Activated CD8-positive, alpha-beta memory T cell treated with anti-CD3 and anti-CD28 coated beads, Interleukin-2, amount 50 U/mL, for 1 hour (primary cell): ENCODE measurements at regions not wholly inside any gene's neighbourhood (a gene's known extent, or its start where the extent isn't known, plus 50 kb on each side); places are given as distances from the start of the nearest gene placed in this dataset.

Experiments
- DNase-seq: peaks from one replicate; pipeline ENCODE4 v3.0.0-alpha.2; 2020; ENCODE audit errors: extremely low read depth

GRCh38 chr12:125360540-125360939, 295.3 kb downstream of the AACS start:
- no peak for DNase-seq

- no peak for DNase-seq
Measured at GRCh38 chr12:125371033-125371432, 305.8 kb downstream of the AACS start.

GRCh38 chr12:125372085-125372484, 306.9 kb downstream of the AACS start:
- no peak for DNase-seq

DNA sequence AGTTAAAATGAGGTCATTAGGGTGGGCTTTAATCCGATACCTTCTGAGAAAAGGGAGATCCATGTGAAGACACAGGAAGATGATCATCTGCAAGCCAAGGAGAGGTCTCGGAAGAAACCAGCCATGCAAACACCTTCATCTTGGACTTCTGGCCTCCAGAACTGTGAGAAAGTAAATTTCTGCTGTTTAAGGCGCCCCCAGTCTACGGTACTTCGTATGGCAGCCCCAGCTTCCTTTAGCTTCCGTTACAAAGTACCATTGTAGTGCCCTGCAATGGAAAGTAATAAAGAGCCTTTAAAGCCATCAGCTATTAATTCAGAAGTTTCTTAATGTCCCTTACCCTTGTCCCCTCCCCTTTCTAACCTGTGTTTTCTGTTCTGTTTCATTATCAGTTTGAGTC, 308.1 kb downstream of the AACS start:
- DNase-seq: no peak

DNA sequence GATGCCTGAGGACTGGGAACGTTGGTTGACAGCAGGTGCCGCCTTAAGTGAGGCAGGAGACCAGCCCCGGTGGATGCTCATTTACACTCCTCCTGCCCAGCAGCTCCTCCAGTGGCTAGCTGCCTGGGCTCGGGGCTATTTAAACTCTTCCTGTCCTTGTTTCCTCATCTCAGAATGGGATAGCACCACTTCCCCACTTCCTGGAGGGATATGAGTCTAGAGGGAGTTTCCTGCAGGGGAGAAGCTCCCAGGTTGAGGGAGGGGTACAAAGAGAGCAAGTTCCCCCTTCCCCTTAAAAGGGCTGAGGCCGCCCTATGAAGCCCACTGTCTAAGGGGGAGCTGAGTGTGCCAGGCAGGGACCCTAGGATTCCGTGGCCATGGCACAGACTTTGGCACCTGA, 311.2 kb downstream of the AACS start:
- DNase-seq: no peak

- no peak for DNase-seq
Measured at GRCh38 chr12:125377093-125377492, 311.9 kb downstream of the AACS start.

GRCh38 chr12:125381373-125381772, 316.1 kb downstream of the AACS start:
- no peak for DNase-seq

DNA sequence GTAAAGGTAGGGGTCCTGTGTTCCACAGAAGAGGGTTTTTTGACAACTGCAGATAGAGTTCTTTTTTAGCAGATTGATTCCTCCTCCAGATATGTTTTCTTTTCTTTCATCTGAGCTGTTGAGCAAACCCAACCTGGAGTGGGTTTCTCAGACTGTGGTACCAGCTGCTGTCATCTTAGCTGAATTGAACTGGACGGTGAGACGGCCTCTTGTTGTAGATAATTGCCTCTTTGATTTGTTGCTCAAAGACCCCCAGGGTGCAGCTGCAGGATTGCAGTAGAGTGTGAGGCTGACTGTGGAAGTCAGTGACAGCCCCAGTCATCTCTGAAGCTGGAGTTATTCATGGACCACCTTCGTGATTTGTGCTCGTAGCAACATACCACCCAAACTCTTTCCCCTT, 317.7 kb downstream of the AACS start:
- no peak for DNase-seq

- no peak for DNase-seq
Measured at GRCh38 chr12:125386652-125387051, 321.4 kb downstream of the AACS start.

DNA sequence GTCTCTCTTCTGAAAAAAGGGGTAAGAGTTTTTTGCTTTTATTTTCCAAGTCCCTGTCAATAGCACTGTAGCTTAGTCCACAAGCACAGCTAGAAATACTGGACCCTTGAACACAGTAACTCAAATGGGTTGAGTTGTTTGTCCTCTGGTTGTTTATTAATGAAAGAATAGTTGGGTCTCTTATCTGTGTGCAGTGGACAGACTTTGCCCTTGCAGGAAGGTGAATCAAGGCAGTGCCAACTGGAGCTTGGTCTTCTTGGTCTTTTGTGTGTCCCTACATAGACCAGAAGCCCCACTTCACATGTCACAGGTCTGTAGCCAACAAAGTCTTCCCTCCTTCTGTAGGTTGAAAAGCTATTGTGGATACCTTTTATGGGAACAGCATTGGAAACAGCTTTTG, 322.0 kb downstream of the AACS start:
- no peak for DNase-seq

GRCh38 chr12:125389061-125389697, 323.9 kb downstream of the AACS start:
- DNase-seq: no peak

DNA sequence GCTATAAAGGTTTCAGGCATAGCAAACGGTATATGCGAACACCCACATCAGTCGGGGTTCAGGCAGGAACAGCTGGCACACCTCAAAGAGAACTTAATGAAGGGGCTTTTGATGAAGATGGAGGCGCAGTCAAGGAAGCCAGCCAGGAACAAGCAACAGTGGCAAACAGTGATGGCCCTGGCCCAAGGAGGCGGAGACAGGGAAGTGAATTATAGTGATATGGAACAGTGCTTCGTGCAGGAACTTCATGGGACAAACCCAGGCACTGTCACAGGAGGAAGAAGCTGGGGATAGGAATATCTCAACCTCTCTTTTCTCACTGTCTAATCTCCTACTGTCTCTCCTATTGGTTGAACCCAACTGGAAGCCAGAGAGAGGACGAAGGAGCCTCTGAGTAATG, 328.3 kb downstream of the AACS start:
- no peak for DNase-seq

- DNase-seq: no peak
Measured at GRCh38 chr12:125395583-125396215, 330.5 kb downstream of the AACS start.

- no peak for DNase-seq
Measured at GRCh38 chr12:125399489-125399888, 334.3 kb downstream of the AACS start.

DNA sequence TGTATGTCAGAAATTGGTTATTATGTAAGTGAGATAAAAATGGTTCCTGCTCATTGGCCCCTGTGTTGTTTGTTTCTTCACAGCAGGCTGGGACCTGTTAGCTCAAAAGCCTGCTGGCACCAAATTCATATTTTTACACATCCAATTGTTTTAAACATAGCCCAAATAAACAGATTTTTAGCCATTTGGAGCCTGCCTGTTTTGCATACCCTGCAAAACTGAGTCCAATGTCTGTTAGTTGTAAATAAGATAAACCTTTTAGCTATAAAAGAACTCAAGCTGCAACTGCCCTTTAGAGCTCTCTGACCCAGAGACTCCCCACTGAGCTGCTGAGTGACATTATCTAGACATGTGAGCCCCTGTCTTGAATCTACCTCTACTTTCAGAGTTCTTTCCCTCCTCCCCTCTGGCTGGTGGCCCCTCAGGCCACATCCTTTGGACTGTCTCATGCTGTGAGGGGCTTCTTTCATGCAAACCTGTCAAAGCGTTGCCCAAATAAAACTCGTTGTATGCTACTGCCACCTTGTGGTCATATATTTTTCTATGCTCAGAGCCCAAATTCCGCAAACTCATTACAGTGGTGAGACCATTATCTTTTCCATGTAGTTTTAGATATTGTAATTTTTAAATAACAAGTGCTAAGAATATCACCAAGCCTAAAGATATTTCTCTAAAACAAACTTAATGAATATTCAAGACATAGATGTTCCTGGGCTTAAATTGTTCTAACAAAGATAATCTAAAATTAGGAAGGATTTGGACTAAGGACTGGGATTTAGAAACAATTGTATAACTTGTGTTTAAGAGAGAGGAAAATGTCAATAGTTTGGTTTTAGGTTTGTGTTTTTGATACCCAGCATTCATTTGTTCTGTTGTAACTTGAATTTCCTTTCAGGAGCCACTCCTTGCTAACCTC, 337.9 kb downstream of the AACS start:
- DNase-seq: no peak

DNA sequence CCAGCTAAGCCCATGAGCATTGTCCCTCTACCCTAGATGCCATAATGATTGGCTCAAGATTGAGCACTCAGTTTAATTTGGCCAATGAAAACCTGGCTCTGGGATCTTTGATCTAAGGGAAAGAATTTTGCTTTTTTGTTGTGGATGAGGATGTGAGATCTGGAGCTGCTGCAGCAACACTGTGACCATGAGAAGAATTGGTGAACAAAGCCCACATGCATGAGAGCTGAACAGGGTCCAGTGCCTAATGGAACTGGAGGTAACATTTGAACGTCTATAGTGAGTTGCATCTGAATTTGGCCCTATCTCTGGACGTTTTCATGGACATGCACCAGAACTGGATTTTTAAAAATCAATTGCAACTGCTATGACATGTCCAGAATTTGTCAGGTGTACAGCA, 338.6 kb downstream of the AACS start:
- no peak for DNase-seq

DNA sequence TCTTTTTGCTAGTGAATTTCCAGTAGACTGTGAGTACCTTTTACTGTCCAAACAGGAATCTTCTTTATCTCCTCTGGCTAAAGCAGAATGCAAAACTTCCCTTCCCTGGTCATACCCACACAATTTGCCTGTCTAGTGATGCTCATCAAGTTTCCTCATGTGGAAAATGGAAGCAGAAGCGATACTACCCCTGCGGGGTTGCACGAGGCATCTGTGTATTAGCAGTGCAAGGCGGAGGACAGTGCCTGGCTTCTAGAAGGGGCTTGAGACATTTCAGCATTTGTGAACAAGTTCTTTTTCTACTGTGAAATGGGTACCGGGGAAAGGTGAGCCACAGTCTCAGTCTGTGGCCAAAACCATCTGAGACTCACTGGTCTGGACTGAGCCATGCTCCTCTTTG, 340.9 kb downstream of the AACS start:
- no peak for DNase-seq

GRCh38 chr12:125408718-125409117, 343.5 kb downstream of the AACS start:
- DNase-seq: no peak

DNA sequence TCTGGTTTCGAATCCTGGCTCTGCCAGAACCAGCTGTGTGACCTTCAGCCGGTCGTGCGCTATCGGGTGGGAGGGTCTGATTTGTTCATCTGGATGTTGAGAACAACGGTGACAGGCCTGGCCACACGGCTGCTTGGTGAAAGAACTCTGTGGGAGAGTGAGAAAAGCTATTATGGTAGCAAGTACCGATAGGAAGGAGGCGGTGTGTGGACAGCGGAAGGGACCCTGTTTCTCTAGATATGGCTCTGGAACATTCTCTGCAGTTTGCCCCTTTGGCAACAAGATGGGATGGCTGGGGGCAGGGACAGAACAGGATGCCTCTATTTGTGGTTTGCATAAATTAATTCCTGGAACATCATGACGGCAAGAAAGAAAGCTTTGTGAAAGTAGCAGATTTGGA, 347.3 kb downstream of the AACS start:
- no peak for DNase-seq

GRCh38 chr12:125417446-125417845, 352.2 kb downstream of the AACS start:
- DNase-seq: no peak

GRCh38 chr12:125418902-125419564, 353.8 kb downstream of the AACS start:
- DNase-seq: no peak

DNA sequence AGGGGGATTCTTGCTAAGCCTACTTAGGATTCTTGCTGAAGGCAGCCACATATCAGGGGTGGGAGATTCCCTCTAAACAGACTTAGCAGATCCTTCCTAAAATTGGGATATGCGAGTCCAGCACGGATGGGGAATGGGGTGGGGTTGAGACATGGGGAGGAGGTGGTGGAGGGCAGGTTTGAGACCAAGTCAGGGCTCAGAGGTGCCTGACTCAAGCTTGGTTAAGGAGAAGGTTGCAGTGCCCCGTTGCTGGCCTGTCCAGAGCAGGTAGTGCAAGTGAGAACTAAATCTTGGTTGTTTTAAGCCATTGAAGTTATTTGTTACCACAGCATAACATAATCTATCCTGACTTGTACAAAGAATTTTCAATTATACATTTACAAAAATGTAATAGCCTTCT, 359.7 kb downstream of the AACS start:
- DNase-seq: no peak
